ENCODE measurements at regions not wholly inside any gene's neighbourhood (a gene's known extent, or its start where the extent isn't known, plus 50 kb on each side); places are given as distances from the start of the nearest gene placed in this dataset.

- TF ChIP-seq ZBTB12 (CRISPR knock-in tag; IDR thresholded peaks at IDR 0.05): no peak
- TF ChIP-seq EZH2 (IDR thresholded peaks at IDR 0.05; ENCODE audit: borderline replicate concordance, low read depth, low read length): no peak
- TF ChIP-seq BCL6 (CRISPR knock-in tag; IDR thresholded peaks at IDR 0.05): no peak
- no peak for TF ChIP-seq ATF6 (CRISPR knock-in tag; IDR thresholded peaks at IDR 0.05)
- TF ChIP-seq IRF9 (tag; IDR thresholded peaks at IDR 0.05): no peak
- no peak for TF ChIP-seq KLF16 (IDR thresholded peaks at IDR 0.05)
- TF ChIP-seq ZNF75A (CRISPR knock-in tag; IDR thresholded peaks at IDR 0.05): no peak
- TF ChIP-seq CREBBP (IDR thresholded peaks at IDR 0.05; ENCODE audit: low read depth, low read length): no peak
- no peak for TF ChIP-seq POLR2A (conservative IDR thresholded peaks at IDR 0.05)
- TF ChIP-seq MAX (CRISPR knock-in tag; IDR thresholded peaks at IDR 0.05): no peak
- TF ChIP-seq PHF20 (IDR thresholded peaks at IDR 0.05; ENCODE audit: partially characterized antibody): no peak
- TF ChIP-seq ZNF407 (IDR thresholded peaks at IDR 0.05; ENCODE audit: low read depth): no peak
- no peak for TF ChIP-seq SMC3 (conservative IDR thresholded peaks at IDR 0.05; ENCODE audit: insufficient read depth, low read depth, low read length)
- no peak for TF ChIP-seq STAG1 (CRISPR knock-in tag; IDR thresholded peaks at IDR 0.05; ENCODE audit: borderline replicate concordance)
Observed at GRCh38 chr2:120520454-120520853, 174.5 kb downstream of the INHBB start.
